GM12865 (cell line): ENCODE measurements at regions not wholly inside any gene's neighbourhood (a gene's known extent, or its start where the extent isn't known, plus 50 kb on each side); places are given as distances from the start of the nearest gene placed in this dataset.

Experiments used
- DNase-seq: peaks from one replicate; pipeline ENCODE4 v3.0.0; 2010; ENCODE audit warnings: low read depth
- H3K4me3 ChIP-seq: 2 replicates; pipeline ENCODE4 v1.5.1; 2011; ENCODE audit warnings: mild to moderate bottlenecking, low read depth, low read length, control low read depth
- CTCF ChIP-seq: IDR thresholded peaks from 2 replicates; pipeline ENCODE4 v1.5.1; 2011; ENCODE audit warnings: low read length, control low read depth, low read depth, inconsistent platforms; ENCODE audit not compliant: insufficient read depth; ENCODE audit errors: missing control alignments

DNA sequence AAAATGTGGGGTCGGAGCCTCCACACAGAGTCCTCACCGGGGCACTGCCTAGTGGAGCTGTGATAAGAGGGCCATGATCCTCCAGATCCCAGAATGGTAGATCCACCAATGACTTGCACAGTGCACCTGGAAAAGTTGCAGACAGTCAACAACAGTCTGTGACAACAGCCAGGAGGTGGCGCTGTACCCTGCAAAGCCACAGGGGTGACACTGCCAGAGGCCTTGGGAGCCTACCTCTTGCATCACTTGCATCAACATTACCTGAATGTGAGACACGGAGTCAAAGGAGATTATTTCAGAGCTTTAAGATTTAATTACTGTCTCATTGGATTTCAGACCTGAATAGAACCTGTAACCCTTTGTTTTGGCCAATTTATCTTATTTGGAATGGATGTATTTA is 614.1 kb upstream of the CDH9 start:
- DNase-seq, result no peak
- TF ChIP-seq CTCF, result no peak
- H3K4me3 ChIP-seq, result no peak overlapping the region

DNA sequence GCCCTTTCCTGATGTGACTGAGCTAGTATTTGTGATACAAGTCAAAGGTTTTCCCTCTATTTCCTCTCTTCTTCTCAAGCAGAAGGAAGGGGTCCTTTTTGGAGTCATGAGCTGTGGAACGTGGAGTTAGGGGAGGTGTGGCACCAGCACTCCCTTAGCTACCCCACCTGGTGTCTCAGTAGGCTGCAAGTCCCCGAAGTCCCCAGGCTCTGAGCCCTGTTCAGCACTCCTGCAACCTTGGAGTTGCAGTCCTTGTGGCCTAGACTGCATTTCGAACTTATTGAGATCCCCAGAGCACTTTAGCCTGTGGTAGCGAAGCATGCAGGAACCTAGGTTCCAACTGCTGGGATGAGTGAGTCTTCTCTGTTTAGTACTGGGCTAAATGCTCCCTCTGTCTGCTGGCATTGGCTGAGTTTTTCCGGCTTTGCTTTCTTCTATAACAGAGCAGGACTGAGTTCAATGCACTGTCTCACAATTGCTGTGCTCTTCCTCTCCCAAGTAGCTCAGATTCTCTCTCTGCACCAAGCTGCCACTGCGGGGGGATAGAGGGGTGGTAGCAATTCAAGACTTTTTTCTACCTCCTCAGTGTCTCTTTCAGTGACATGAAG is 600.7 kb upstream of the CDH9 start:
- TF ChIP-seq CTCF, result no peak
- DNase-seq, result no peak
- H3K4me3 ChIP-seq, result no peak overlapping the region

GRCh38 chr5:27619982-27620381 is 581.6 kb upstream of the CDH9 start:
- no peak for DNase-seq
- TF ChIP-seq CTCF, result no peak
- no peak overlapping the region for H3K4me3 ChIP-seq

- H3K4me3 ChIP-seq, result no peak overlapping the region
- no peak for DNase-seq
- no peak for TF ChIP-seq CTCF
Measured at GRCh38 chr5:27612161-27612560, 573.8 kb upstream of the CDH9 start.

- no peak overlapping the region for H3K4me3 ChIP-seq
- TF ChIP-seq CTCF, result no peak
- no peak for DNase-seq
Measured at GRCh38 chr5:27608992-27609391, 570.6 kb upstream of the CDH9 start.

GRCh38 chr5:27598576-27598975 is 560.2 kb upstream of the CDH9 start:
- no peak for TF ChIP-seq CTCF
- no peak for DNase-seq

DNA sequence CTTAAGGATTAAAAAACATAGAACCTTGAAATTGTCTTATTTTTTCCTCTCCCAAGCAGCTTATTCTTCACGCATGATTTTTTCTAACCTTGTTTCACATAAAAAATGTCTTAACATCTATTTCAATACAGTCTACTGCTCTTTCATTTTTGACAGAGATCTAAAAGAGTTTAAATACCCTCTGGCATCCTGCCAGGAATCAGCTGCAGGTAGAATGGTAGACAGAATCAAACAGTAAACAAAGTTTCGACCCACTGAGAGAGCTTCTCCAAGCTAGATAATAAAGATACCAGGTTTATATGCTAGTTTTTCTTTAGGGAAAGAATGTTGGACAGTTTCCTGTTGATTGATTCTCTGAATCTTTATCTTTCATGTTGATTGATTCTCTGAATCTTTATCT is 555.8 kb upstream of the CDH9 start:
- no peak for TF ChIP-seq CTCF
- H3K4me3 ChIP-seq, result no peak overlapping the region
- no peak for DNase-seq

More at GRCh38 chr5:27598576-27598975, 560.2 kb upstream of the CDH9 start:
- no peak overlapping the region for H3K4me3 ChIP-seq
